ENCODE measurements at regions not wholly inside any gene's neighbourhood (a gene's known extent, or its start where the extent isn't known, plus 50 kb on each side); places are given as distances from the start of the nearest gene placed in this dataset.
A peak's percentile ranks its signal among the peaks of the same experiment; 100 is the strongest.

- Mint-ChIP-seq H3K27me3 (peaks cover 3 to 10% of the 10 kb centered on the region in 2 donors), H3K27ac (no peak overlapping the region), H3K36me3 (no peaks in the 10 kb centered on the region), H3K9me3 (no peaks in the 10 kb centered on the region), H3K4me1 (peaks cover 0 to 3% (median under 1%) of the 10 kb centered on the region in 4 donors), H3K4me3 (no peak overlapping the region)
- intact Hi-C loops (cut with micrococcal nuclease): no loop called here
- CTCF ChIA-PET (ENCODE audit: partially characterized antibody): interaction anchor here (1.3 kb wide), 1 partner anchor 442 kb away, joined by 7 read pairs; no protein-coding TSS in a partner anchor
- POLR2A ChIA-PET (ENCODE audit: partially characterized antibody): no interaction called here
- no peak for DNase-seq
- Histone ChIP-seq H3K36me3 (ENCODE audit: insufficient read depth, low read length) (no peaks in the 10 kb centered on the region), H3K9me3 (ENCODE audit: control insufficient read depth in 1 of 2, low read length in 2 of 2) (no peaks in the 10 kb centered on the region), H3K27ac (ENCODE audit: low read depth, low read length) (no peak overlapping the region), H3K4me1 (ENCODE audit: insufficient read depth, low read length) (no peaks in the 10 kb centered on the region), H3K27me3 (ENCODE audit: insufficient read depth, low read length) (no peaks in the 10 kb centered on the region), H3K4me3 (ENCODE audit: low read length in 2 of 2) (no peak overlapping the region)
Measured at GRCh38 chr5:133866160-133866902, 102.1 kb downstream of the C5orf15 start.

DNA sequence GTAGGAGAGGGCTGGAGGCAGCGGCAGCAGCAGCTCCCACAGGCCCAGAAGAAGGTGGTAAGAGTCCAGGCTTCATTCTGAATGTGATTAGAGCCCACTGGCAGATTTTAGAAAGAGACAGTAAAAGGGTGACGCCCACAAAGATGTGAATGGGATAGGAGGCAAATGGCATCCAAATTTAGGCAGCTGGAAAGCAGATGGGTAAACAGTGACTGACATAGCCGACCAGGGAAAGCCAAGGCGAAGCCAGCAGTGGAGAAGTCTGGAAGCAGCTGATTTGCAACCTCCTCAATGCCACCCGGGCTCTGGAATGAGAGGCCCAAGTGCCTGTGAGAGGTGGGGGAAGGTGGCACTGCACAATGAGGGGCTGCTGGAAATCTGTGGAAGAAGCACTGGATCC, 103.3 kb downstream of the C5orf15 start:
- peaks cover 6 to 8% of the 10 kb centered on the region in 2 donors for H3K27me3 Mint-ChIP-seq
- no peak overlapping the region for H3K27ac ChIP-seq (ENCODE audit: low read depth, low read length)
- no peak for DNase-seq
- H3K4me1 Mint-ChIP-seq: peaks cover 0 to 5% (median under 1%) of the 10 kb centered on the region in 4 donors
- no peaks in the 10 kb centered on the region for H3K36me3 ChIP-seq (ENCODE audit: insufficient read depth, low read length)
- H3K4me3 ChIP-seq (ENCODE audit: low read length in 2 of 2): no peak overlapping the region
- no peaks in the 10 kb centered on the region for H3K36me3 Mint-ChIP-seq
- no peaks in the 10 kb centered on the region for H3K27me3 ChIP-seq (ENCODE audit: insufficient read depth, low read length)
- peaks cover 0 to 1% (median 0%) of the 10 kb centered on the region in 8 donors for H3K9me3 Mint-ChIP-seq
- ChIA-PET CTCF (ENCODE audit: partially characterized antibody) (no interaction called here), POLR2A (ENCODE audit: partially characterized antibody) (no interaction called here)
- H3K4me1 ChIP-seq (ENCODE audit: insufficient read depth, low read length): no peaks in the 10 kb centered on the region
- intact Hi-C loops (cut with micrococcal nuclease): no loop called here
- H3K27ac Mint-ChIP-seq: no peak overlapping the region
- H3K4me3 Mint-ChIP-seq: no peak overlapping the region
- H3K9me3 ChIP-seq (ENCODE audit: control insufficient read depth in 1 of 2, low read length in 2 of 2): no peaks in the 10 kb centered on the region

DNA sequence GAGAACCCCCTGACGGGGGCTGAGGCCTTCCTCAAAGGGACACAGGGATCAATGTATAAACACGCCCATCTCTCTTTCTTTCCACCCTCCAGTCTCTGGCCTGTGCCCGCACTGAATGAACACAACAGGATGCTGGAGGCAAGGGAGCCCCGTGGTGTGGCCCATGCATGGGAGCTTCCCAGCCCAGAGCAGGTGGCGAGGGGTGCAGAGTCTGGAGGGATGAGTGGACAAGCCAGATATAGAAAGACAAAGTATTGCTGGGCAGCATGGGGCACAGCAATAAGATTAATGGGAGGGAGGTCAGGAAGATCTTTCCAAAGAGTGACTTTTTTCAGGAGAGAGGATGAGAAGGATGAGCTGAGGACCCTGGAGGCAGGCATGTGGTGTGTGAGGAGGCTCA, 103.7 kb downstream of the C5orf15 start:
- peaks cover 0 to 4% (median 0%) of the 10 kb centered on the region in 8 donors for H3K9me3 Mint-ChIP-seq
- ChIA-PET POLR2A (ENCODE audit: partially characterized antibody) (no interaction called here), CTCF (ENCODE audit: partially characterized antibody) (no interaction called here)
- H3K36me3 ChIP-seq (ENCODE audit: insufficient read depth, low read length): no peaks in the 10 kb centered on the region
- DNase-seq: no peak
- intact Hi-C loops (cut with micrococcal nuclease): no loop called here
- no peaks in the 10 kb centered on the region for H3K27me3 ChIP-seq (ENCODE audit: insufficient read depth, low read length)
- no peak overlapping the region for H3K4me3 Mint-ChIP-seq
- peaks cover 6 to 8% of the 10 kb centered on the region in 2 donors for H3K27me3 Mint-ChIP-seq
- no peaks in the 10 kb centered on the region for H3K4me1 ChIP-seq (ENCODE audit: insufficient read depth, low read length)
- H3K27ac Mint-ChIP-seq: peak overlapping the region in 1 of 7 donors; percentile 51
- H3K9me3 ChIP-seq (ENCODE audit: control insufficient read depth in 1 of 2, low read length in 2 of 2): no peaks in the 10 kb centered on the region
- no peak overlapping the region for H3K27ac ChIP-seq (ENCODE audit: low read depth, low read length)
- no peak overlapping the region for H3K4me3 ChIP-seq (ENCODE audit: low read length in 2 of 2)
- no peaks in the 10 kb centered on the region for H3K36me3 Mint-ChIP-seq
- peaks cover 0 to 5% (median under 1%) of the 10 kb centered on the region in 4 donors for H3K4me1 Mint-ChIP-seq

GRCh38 chr5:133863857-133864585, 104.4 kb downstream of the C5orf15 start:
- no peak overlapping the region for H3K27ac ChIP-seq (ENCODE audit: low read depth, low read length)
- H3K4me3 ChIP-seq (ENCODE audit: low read length in 2 of 2): no peak overlapping the region
- no peaks in the 10 kb centered on the region for H3K4me1 ChIP-seq (ENCODE audit: insufficient read depth, low read length)
- peaks cover 0 to 2% (median 0%) of the 10 kb centered on the region in 4 donors for H3K4me1 Mint-ChIP-seq
- DNase-seq: no peak
- intact Hi-C loops (cut with micrococcal nuclease): no loop called here
- ChIA-PET POLR2A (ENCODE audit: partially characterized antibody) (interaction anchor here (0.6 kb wide), 1 partner anchor 216 kb away, joined by 3 read pairs; no protein-coding TSS in a partner anchor), CTCF (ENCODE audit: partially characterized antibody) (no interaction called here)
- no peak overlapping the region for H3K27ac Mint-ChIP-seq
- H3K36me3 Mint-ChIP-seq: no peaks in the 10 kb centered on the region
- H3K27me3 ChIP-seq (ENCODE audit: insufficient read depth, low read length): no peaks in the 10 kb centered on the region
- no peak overlapping the region for H3K4me3 Mint-ChIP-seq
- H3K9me3 Mint-ChIP-seq: peaks cover 0 to 6% (median 0%) of the 10 kb centered on the region in 8 donors
- H3K9me3 ChIP-seq (ENCODE audit: control insufficient read depth in 1 of 2, low read length in 2 of 2): no peaks in the 10 kb centered on the region
- H3K27me3 Mint-ChIP-seq: peaks cover 5 to 11% of the 10 kb centered on the region in 2 donors
- H3K36me3 ChIP-seq (ENCODE audit: insufficient read depth, low read length): no peaks in the 10 kb centered on the region

DNA sequence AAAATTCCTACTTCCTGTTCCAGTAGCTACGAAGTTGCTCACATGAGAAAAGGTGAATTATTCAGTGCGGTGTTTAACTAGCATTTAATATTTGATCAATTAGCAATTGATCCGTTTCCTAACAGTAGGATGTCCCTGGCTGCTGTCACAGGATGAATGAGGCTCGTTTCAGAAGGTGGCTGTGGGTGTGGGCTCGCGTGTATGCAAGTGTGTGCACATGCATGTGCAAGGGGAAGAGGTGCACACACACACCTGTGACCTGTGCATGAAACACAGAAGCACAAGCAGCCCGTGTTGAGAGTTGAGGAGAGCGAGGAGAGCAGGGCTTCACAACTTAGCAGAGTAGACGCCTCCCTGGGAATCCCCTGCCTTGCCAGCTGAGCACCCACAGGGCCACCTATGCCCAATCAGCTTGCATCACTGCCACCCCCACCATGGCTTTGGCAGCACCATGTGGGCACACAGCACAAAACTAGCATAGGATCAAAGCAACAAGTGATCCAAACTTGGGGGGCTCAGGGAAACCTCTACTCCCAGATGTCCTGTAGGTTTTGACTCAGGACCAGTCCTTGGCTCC, 107.2 kb downstream of the C5orf15 start:
- POLR2A ChIA-PET (ENCODE audit: partially characterized antibody): no interaction called here
- Mint-ChIP-seq H3K27me3 (peaks cover 5 to 11% of the 10 kb centered on the region in 2 donors), H3K4me1 (peaks cover 0 to 2% (median 0%) of the 10 kb centered on the region in 4 donors), H3K27ac (peak overlapping the region in 1 of 7 donors; percentile 10), H3K9me3 (peaks cover 0 to 9% (median 0%) of the 10 kb centered on the region in 8 donors), H3K36me3 (no peaks in the 10 kb centered on the region), H3K4me3 (no peak overlapping the region)
- no peak overlapping the region for H3K27ac ChIP-seq (ENCODE audit: low read depth, low read length)
- H3K4me1 ChIP-seq (ENCODE audit: insufficient read depth, low read length): no peaks in the 10 kb centered on the region
- H3K36me3 ChIP-seq (ENCODE audit: insufficient read depth, low read length): no peaks in the 10 kb centered on the region
- H3K4me3 ChIP-seq (ENCODE audit: low read length in 2 of 2): no peak overlapping the region
- no peaks in the 10 kb centered on the region for H3K9me3 ChIP-seq (ENCODE audit: control insufficient read depth in 1 of 2, low read length in 2 of 2)
- DNase-seq: no peak
- no peaks in the 10 kb centered on the region for H3K27me3 ChIP-seq (ENCODE audit: insufficient read depth, low read length)
- intact Hi-C loops (cut with micrococcal nuclease): no loop called here
- CTCF ChIA-PET (ENCODE audit: partially characterized antibody): interaction anchor here (1.3 kb wide), 2 partner anchors 8 to 9 kb away, joined by 3 to 6 read pairs; no protein-coding TSS in a partner anchor

GRCh38 chr5:133859073-133859472, 109.4 kb downstream of the C5orf15 start:
- Mint-ChIP-seq H3K9me3 (peaks cover 0 to 9% (median 0%) of the 10 kb centered on the region in 8 donors), H3K4me3 (no peak overlapping the region), H3K27me3 (peaks cover 8 to 12% of the 10 kb centered on the region in 2 donors), H3K36me3 (no peaks in the 10 kb centered on the region), H3K27ac (no peak overlapping the region), H3K4me1 (peaks cover 0 to 2% (median 0%) of the 10 kb centered on the region in 4 donors)
- H3K9me3 ChIP-seq (ENCODE audit: control insufficient read depth in 1 of 2, low read length in 2 of 2): no peaks in the 10 kb centered on the region
- ChIA-PET CTCF (ENCODE audit: partially characterized antibody) (interaction anchor here (1.0 to 1.6 kb wide), 2 partner anchors 11 to 435 kb away, joined by 3 to 5 read pairs; no protein-coding TSS in a partner anchor), POLR2A (ENCODE audit: partially characterized antibody) (no interaction called here)
- intact Hi-C loops (cut with micrococcal nuclease): no loop called here
- H3K4me3 ChIP-seq (ENCODE audit: low read length in 2 of 2): no peak overlapping the region
- no peaks in the 10 kb centered on the region for H3K27me3 ChIP-seq (ENCODE audit: insufficient read depth, low read length)
- no peaks in the 10 kb centered on the region for H3K36me3 ChIP-seq (ENCODE audit: insufficient read depth, low read length)
- no peak overlapping the region for H3K27ac ChIP-seq (ENCODE audit: low read depth, low read length)
- DNase-seq: no peak
- no peaks in the 10 kb centered on the region for H3K4me1 ChIP-seq (ENCODE audit: insufficient read depth, low read length)
